GM12878 (cell line): ENCODE measurements at regions not wholly inside any gene's neighbourhood (a gene's known extent, or its start where the extent isn't known, plus 50 kb on each side); places are given as distances from the start of the nearest gene placed in this dataset.

Source experiments
- BHLHE40 ChIP-seq, 2 experiments: fragments of 450-650 bp in 1 of 2; IDR thresholded peaks; 2 replicates each; pipeline ENCODE4 v1.6.1; 2011 to 2017; ENCODE audit warnings: low read depth in 2 of 2, borderline replicate concordance in 1 of 2, improper control_type of control experiment in 1 of 2, low read length in 1 of 2, mild to moderate bottlenecking in 1 of 2
- POLR2AphosphoS5 ChIP-seq: IDR thresholded peaks from 2 replicates; pipeline ENCODE4 v1.6.1; 2011; ENCODE audit warnings: mild to moderate bottlenecking, low read length, inconsistent platforms
- REST ChIP-seq: IDR thresholded peaks from 2 replicates; pipeline ENCODE4 v1.6.1; 2012; ENCODE audit warnings: mild to moderate bottlenecking, low read depth, low read length
- SUZ12 ChIP-seq: fragments of 200-600 bp; sonication (generic); IDR thresholded peaks from one replicate; pipeline ENCODE4 v1.6.1; 2018; ENCODE audit warnings: antibody characterized with exemption, mild to moderate bottlenecking; ENCODE audit not compliant: unreplicated experiment
- TBL1XR1 ChIP-seq: IDR thresholded peaks from 2 replicates; pipeline ENCODE4 v1.6.1; 2012; ENCODE audit warnings: low read depth, low read length, improper control_type of control experiment
- ZNF24 ChIP-seq: fragments of 450-650 bp; IDR thresholded peaks from 2 replicates; pipeline ENCODE4 v1.6.1; 2017; ENCODE audit warnings: antibody characterized with exemption, mild to moderate bottlenecking
- ZNF687 ChIP-seq: fragments of 450-650 bp; IDR thresholded peaks from 2 replicates; pipeline ENCODE4 v1.6.1; 2017; ENCODE audit warnings: mild to moderate bottlenecking, moderate library complexity

GRCh38 chr20:53815509-53815908, 221.9 kb upstream of the ZNF217 start:
- no peak for TF ChIP-seq BHLHE40 (IDR thresholded peaks at IDR 0.05; ENCODE audit: borderline replicate concordance in 1 of 2, low read depth in 2 of 2, low read length in 1 of 2)
- no peak for TF ChIP-seq POLR2AphosphoS5
- no peak for TF ChIP-seq SUZ12
- TF ChIP-seq ZNF24, result no peak
- no peak for TF ChIP-seq TBL1XR1
- no peak for TF ChIP-seq ZNF687
- TF ChIP-seq REST, result no peak
